Kidney epithelial cell (primary cell): ENCODE measurements at regions not wholly inside any gene's neighbourhood (a gene's known extent, or its start where the extent isn't known, plus 50 kb on each side); places are given as distances from the start of the nearest gene placed in this dataset.

Experiments used
- DNase-seq: peaks from one replicate; pipeline ENCODE4 v3.0.0-alpha.2; 2010; ENCODE audit warnings: low read depth
- H3K27me3 ChIP-seq: 2 replicates; pipeline ENCODE4 v1.6.0; 2011; ENCODE audit warnings: low read length; ENCODE audit not compliant: control insufficient read depth, insufficient read depth
- H3K36me3 ChIP-seq: 2 replicates; pipeline ENCODE4 v1.5.1; 2011; ENCODE audit warnings: low read length; ENCODE audit not compliant: control insufficient read depth, insufficient read depth
- H3K4me3 ChIP-seq: 2 replicates; pipeline ENCODE4 v1.5.1; 2011; ENCODE audit warnings: low read depth, mild to moderate bottlenecking, control low read depth, low read length
- CTCF ChIP-seq: IDR thresholded peaks from 2 replicates; pipeline ENCODE4 v1.5.1; 2011; ENCODE audit warnings: mild to moderate bottlenecking, moderate library complexity, low read length, control low read depth, inconsistent platforms; ENCODE audit not compliant: insufficient read depth, poor library complexity, severe bottlenecking

- no peak for TF ChIP-seq CTCF
- DNase-seq, result no peak
- H3K36me3 ChIP-seq, result no peaks in the 10 kb centered on the region
- H3K27me3 ChIP-seq, result no peaks in the 10 kb centered on the region
- H3K4me3 ChIP-seq, result no peak overlapping the region
Measured at GRCh38 chr14:104295681-104296387, 157.4 kb downstream of the KIF26A start.

DNA sequence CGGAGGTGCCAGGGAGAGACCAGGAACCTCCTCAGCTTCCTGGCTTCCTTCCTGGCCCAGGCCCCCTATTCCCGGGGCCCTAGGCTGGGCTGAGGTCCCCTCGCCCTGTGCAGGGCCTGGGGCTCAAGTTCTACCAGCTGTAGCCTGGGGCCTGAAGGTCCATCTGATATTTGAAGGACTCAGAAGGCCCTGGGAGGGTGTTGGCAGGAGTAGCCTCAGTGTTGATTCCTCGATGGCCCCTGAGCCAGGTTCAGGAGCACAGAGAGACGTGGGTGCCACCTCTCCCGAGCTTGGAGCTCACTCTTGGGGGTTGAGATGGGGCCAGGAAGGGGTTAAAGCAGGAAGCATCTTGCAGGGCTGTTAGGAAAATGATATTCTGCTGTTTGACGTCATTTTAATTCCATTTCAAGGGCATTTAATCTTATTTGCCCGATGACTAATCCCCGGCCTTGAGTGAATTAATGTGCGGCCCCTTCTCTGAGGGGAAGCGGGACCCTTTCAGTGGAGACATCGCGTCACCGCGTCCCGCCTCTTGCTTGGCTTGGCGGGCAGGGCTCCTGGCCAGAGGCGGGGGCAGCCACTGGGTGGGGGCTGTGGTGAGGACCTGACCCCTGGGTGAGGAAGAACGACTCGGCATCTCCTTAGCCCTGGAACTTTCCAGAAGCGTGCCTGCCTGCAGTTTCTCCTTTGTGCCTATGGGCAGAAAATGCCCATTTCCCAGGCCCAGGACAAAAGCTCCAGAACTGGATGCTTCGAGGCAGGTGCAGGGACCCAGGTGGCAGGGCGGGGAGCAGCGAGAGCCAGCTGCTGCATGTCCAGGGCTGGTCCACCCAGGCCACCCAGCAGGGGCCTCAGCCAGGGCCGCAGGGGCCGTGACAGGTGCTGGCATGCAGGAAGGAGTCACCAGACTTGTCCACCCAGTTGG lies 158.3 kb downstream of the KIF26A start:
- DNase-seq, result no peak
- H3K4me3 ChIP-seq, result no peak overlapping the region
- H3K27me3 ChIP-seq, result no peaks in the 10 kb centered on the region
- H3K36me3 ChIP-seq, result no peaks in the 10 kb centered on the region
- no peak for TF ChIP-seq CTCF

- DNase-seq, result no peak
- Histone ChIP-seq H3K27me3 (no peaks in the 10 kb centered on the region), H3K4me3 (no peak overlapping the region), H3K36me3 (no peaks in the 10 kb centered on the region)
- TF ChIP-seq CTCF, result no peak
Measured at GRCh38 chr14:104297313-104297704, 158.9 kb downstream of the KIF26A start.

DNA sequence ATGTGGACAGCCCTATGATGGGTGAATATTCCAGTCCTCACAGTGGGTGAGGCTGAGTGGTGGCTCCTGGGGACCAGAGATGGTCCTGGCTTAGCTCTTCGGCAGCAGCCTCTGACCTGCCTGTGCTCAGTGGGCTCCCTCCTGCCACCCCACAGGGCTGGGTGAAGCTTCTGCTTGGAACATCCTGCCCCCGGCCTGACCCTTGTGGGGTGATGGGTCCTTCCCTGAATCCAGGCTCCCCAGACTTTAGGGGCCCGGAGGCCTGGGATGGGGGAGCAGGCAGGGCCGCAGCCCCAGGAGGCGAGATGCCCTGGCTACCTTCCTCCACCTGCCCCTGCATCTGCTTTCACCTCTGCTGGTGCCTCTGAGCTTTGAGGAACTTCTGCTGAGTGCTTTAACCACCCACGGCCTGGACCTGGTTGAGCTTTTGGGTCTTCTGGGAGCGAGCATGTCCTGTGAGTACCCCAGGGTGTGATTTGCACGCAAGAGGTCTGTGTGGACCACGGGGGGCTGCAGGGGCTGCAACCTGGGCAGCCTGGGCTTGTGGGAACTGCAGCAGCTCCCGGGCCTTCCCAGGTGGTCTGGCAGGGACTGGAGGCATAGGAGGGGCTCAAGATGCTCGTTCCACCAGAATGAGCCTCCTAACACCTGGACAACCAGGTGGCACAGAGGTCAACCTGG lies 159.5 kb downstream of the KIF26A start:
- Histone ChIP-seq H3K4me3 (no peak overlapping the region), H3K27me3 (no peaks in the 10 kb centered on the region), H3K36me3 (no peaks in the 10 kb centered on the region)
- TF ChIP-seq CTCF, result no peak
- no peak for DNase-seq

DNA sequence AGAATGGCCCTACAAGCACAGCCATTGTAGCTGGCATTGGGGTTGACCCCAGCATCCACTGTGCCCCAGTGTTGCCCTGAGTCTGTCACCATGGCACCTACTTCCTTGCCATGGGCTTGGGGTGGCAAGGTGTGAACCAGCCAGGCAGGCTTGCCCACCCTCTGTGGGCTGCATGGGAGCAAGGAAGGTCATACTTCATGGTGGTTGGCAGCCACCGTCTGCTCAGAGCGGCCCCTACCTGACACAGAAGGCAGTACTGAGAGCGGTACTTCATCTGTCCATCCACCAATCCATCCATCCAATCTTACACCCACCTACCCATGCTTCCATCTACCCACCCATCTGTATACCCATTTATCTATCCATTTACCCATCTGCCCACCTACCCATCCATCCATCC lies 160.1 kb downstream of the KIF26A start:
- no peaks in the 10 kb centered on the region for H3K27me3 ChIP-seq
- H3K36me3 ChIP-seq, result no peaks in the 10 kb centered on the region
- no peak for DNase-seq
- H3K4me3 ChIP-seq, result no peak overlapping the region
- TF ChIP-seq CTCF, result no peak
